ENCODE measurements at regions not wholly inside any gene's neighbourhood (a gene's known extent, or its start where the extent isn't known, plus 50 kb on each side); places are given as distances from the start of the nearest gene placed in this dataset.

- peaks cover 0 to 88% of the 10 kb centered on the region in 2 donors for H3K27me3 ChIP-seq
- intact Hi-C loops (cut with DNase I; ENCODE audit: low total_unique reads), result no loop called here
These were observed 73.1 kb upstream of the ACTRT2 start for GRCh38 chr1:2948001-2948750.

GRCh38 chr1:2948751-2949680 is 72.3 kb upstream of the ACTRT2 start:
- peaks cover 0 to 12% of the 10 kb centered on the region in 2 donors for H3K9me3 ChIP-seq
- TF ChIP-seq POLR2AphosphoS5 (IDR thresholded peaks at IDR 0.05) (no peak), CTCF (IDR thresholded peaks at IDR 0.05) (no peak), POLR2A (IDR thresholded peaks at IDR 0.05) (no peak)
- H3K27me3 ChIP-seq, result peaks cover 0 to 80% of the 10 kb centered on the region in 2 donors
- no peaks in the 10 kb centered on the region for H3K4me1 ChIP-seq
- no peaks in the 10 kb centered on the region for H3K36me3 ChIP-seq
- no peak overlapping the region for H3K4me3 ChIP-seq
- intact Hi-C loops (cut with DNase I; ENCODE audit: low total_unique reads), result no loop called here
- no peak overlapping the region for H3K27ac ChIP-seq
- DNase-seq (ENCODE audit: low spot score in 2 of 2), result no peak

More at GRCh38 chr1:2948001-2948750, 73.1 kb upstream of the ACTRT2 start:
- Histone ChIP-seq H3K9me3 (peaks cover 0 to 4% of the 10 kb centered on the region in 2 donors), H3K27ac (no peak overlapping the region), H3K4me1 (no peaks in the 10 kb centered on the region), H3K4me3 (no peak overlapping the region), H3K36me3 (no peaks in the 10 kb centered on the region)
- TF ChIP-seq CTCF (IDR thresholded peaks at IDR 0.05) (no peak), POLR2AphosphoS5 (IDR thresholded peaks at IDR 0.05) (no peak), POLR2A (IDR thresholded peaks at IDR 0.05) (no peak)
- no peak for DNase-seq (ENCODE audit: low spot score in 2 of 2)

- Histone ChIP-seq H3K36me3 (no peaks in the 10 kb centered on the region), H3K4me1 (no peaks in the 10 kb centered on the region), H3K4me3 (no peak overlapping the region), H3K9me3 (peaks cover 1 to 19% of the 10 kb centered on the region in 2 donors), H3K27ac (no peak overlapping the region), H3K27me3 (peaks cover 0 to 72% of the 10 kb centered on the region in 2 donors)
- no peak for DNase-seq (ENCODE audit: low spot score in 2 of 2)
- no peak for TF ChIP-seq CTCF (IDR thresholded peaks at IDR 0.05)
- TF ChIP-seq POLR2AphosphoS5 (IDR thresholded peaks at IDR 0.05), result no peak
- no peak for TF ChIP-seq POLR2A (IDR thresholded peaks at IDR 0.05)
- intact Hi-C loops (cut with DNase I; ENCODE audit: low total_unique reads), result no loop called here
These were observed 71.0 kb upstream of the ACTRT2 start for GRCh38 chr1:2949966-2950925.

- H3K4me1 ChIP-seq, result no peaks in the 10 kb centered on the region
- no peak overlapping the region for H3K4me3 ChIP-seq
- TF ChIP-seq POLR2AphosphoS5 (IDR thresholded peaks at IDR 0.05) (no peak), CTCF (IDR thresholded peaks at IDR 0.05) (no peak), POLR2A (IDR thresholded peaks at IDR 0.05) (no peak)
- intact Hi-C loops (cut with DNase I; ENCODE audit: low total_unique reads), result no loop called here
- H3K36me3 ChIP-seq, result no peaks in the 10 kb centered on the region
- H3K27ac ChIP-seq, result no peak overlapping the region
- peaks cover 8 to 24% of the 10 kb centered on the region in 2 donors for H3K9me3 ChIP-seq
- DNase-seq (ENCODE audit: low spot score in 2 of 2), result no peak
- peaks cover 0 to 65% of the 10 kb centered on the region in 2 donors for H3K27me3 ChIP-seq
These were observed 70.4 kb upstream of the ACTRT2 start for GRCh38 chr1:2950926-2951305.

Measured in breast epithelium (tissue), 4 donors.